ENCODE measurements at regions not wholly inside any gene's neighbourhood (a gene's known extent, or its start where the extent isn't known, plus 50 kb on each side); places are given as distances from the start of the nearest gene placed in this dataset.
"Not testable (repeated sequence)": the region's sequence is repeated elsewhere in the genome, so short reads cannot be mapped to it uniquely, and the experiment has no call there.

DNA sequence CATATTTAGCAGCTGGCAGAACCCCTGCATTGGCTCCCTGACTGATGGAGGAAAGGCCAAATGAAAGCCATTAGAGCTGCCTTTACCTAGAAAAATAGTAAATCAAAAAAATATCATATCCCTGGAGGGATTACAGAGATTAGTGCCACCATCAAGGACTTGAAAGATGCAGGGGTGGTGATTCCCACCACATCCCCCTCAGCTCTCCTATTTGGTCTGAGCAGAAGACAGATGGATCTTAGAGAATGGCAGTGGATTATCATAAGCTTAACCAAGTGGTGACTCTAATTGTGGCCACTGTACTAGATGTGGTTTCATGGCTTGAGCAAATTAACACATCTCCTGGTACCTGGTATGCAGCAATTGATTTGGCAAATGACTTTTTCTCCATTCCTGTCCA is 114.9 kb upstream of the RMP24 start:
- TF ChIP-seq, protein P1, sequence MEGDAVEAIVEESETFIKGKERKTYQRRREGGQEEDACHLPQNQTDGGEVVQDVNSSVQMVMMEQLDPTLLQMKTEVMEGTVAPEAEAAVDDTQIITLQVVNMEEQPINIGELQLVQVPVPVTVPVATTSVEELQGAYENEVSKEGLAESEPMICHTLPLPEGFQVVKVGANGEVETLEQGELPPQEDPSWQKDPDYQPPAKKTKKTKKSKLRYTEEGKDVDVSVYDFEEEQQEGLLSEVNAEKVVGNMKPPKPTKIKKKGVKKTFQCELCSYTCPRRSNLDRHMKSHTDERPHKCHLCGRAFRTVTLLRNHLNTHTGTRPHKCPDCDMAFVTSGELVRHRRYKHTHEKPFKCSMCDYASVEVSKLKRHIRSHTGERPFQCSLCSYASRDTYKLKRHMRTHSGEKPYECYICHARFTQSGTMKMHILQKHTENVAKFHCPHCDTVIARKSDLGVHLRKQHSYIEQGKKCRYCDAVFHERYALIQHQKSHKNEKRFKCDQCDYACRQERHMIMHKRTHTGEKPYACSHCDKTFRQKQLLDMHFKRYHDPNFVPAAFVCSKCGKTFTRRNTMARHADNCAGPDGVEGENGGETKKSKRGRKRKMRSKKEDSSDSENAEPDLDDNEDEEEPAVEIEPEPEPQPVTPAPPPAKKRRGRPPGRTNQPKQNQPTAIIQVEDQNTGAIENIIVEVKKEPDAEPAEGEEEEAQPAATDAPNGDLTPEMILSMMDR (IDR thresholded peaks at IDR 0.05): not testable (repeated sequence)
- not testable (repeated sequence) for TF ChIP-seq POLR2A (IDR thresholded peaks at IDR 0.05)

Measured in heart left ventricle (tissue), 13 donors.